ENCODE measurements at regions not wholly inside any gene's neighbourhood (a gene's known extent, or its start where the extent isn't known, plus 50 kb on each side); places are given as distances from the start of the nearest gene placed in this dataset.

GRCh38 chr22:49139492-49140151 lies 688.1 kb downstream of the BRD1 start:
- no peaks in the 10 kb centered on the region for H3K36me3 ChIP-seq (ENCODE audit: control insufficient read depth in 2 of 2, insufficient read depth in 1 of 2, low read length in 2 of 2)
- POLR2A ChIA-PET, result no interaction called here
- H3K4me3 ChIP-seq (ENCODE audit: low read depth, low read length), result no peak overlapping the region
- no peak overlapping the region for H3K27ac ChIP-seq (ENCODE audit: extremely low read depth, low read depth, low read length)
- H3K4me1 ChIP-seq (ENCODE audit: control insufficient read depth, insufficient read depth, low read length), result no peaks in the 10 kb centered on the region
- no peaks in the 10 kb centered on the region for H3K9me3 ChIP-seq (ENCODE audit: control insufficient read depth, insufficient read depth, low read depth, low read length)
- TF ChIP-seq ZNF366 (tag by site-specific recombination; conservative IDR thresholded peaks at IDR 0.05) (no peak), CTCF (tag by site-specific recombination; IDR thresholded peaks at IDR 0.05) (no peak), ZSCAN16 (tag by site-specific recombination; IDR thresholded peaks at IDR 0.05) (no peak), BCL11A (tag by site-specific recombination; IDR thresholded peaks at IDR 0.05; ENCODE audit: low read depth) (no peak), ZNF560 (tag by site-specific recombination; IDR thresholded peaks at IDR 0.05; ENCODE audit: borderline replicate concordance) (no peak), SP2 (tag by site-specific recombination; IDR thresholded peaks at IDR 0.05) (no peak), ZNF513 (tag by site-specific recombination; IDR thresholded peaks at IDR 0.05) (no peak), ZNF837 (tag by site-specific recombination; IDR thresholded peaks at IDR 0.05) (no peak), ZBTB44 (tag by site-specific recombination; IDR thresholded peaks at IDR 0.05) (no peak), ZNF10 (tag by site-specific recombination; IDR thresholded peaks at IDR 0.05) (no peak), ZNF239 (tag by site-specific recombination; IDR thresholded peaks at IDR 0.05) (no peak), ZNF747 (tag by site-specific recombination; IDR thresholded peaks at IDR 0.05) (no peak), ZNF645 (tag by site-specific recombination; IDR thresholded peaks at IDR 0.05) (no peak), ZSCAN5A (tag by site-specific recombination; IDR thresholded peaks at IDR 0.05) (no peak)
- CTCF ChIA-PET, result interaction anchor here (0.5 kb wide), 1 partner anchor 33 kb away, joined by 3 read pairs; no protein-coding TSS in a partner anchor

GRCh38 chr22:49138250-49138790 lies 689.4 kb downstream of the BRD1 start:
- ChIA-PET CTCF (interaction anchor here (0.6 kb wide), 1 partner anchor 337 kb away, joined by 3 read pairs; no protein-coding TSS in a partner anchor), POLR2A (no interaction called here)
- no peaks in the 10 kb centered on the region for H3K36me3 ChIP-seq (ENCODE audit: control insufficient read depth in 2 of 2, insufficient read depth in 1 of 2, low read length in 2 of 2)
- no peak overlapping the region for H3K27ac ChIP-seq (ENCODE audit: extremely low read depth, low read depth, low read length)
- no peaks in the 10 kb centered on the region for H3K9me3 ChIP-seq (ENCODE audit: control insufficient read depth, insufficient read depth, low read depth, low read length)
- no peaks in the 10 kb centered on the region for H3K4me1 ChIP-seq (ENCODE audit: control insufficient read depth, insufficient read depth, low read length)
- no peak overlapping the region for H3K4me3 ChIP-seq (ENCODE audit: low read depth, low read length)
- TF ChIP-seq ZNF184 (tag by site-specific recombination; IDR thresholded peaks at IDR 0.05) (no peak), ZBTB20 (tag by site-specific recombination; IDR thresholded peaks at IDR 0.05) (no peak), ZNF19 (tag by site-specific recombination; IDR thresholded peaks at IDR 0.05; ENCODE audit: low read depth) (no peak), ZBTB17 (tag by site-specific recombination; IDR thresholded peaks at IDR 0.05) (peak; percentile 97), ZNF280D (tag by site-specific recombination; IDR thresholded peaks at IDR 0.05) (no peak), FEZF1 (tag by site-specific recombination; IDR thresholded peaks at IDR 0.05) (no peak), ZNF366 (tag by site-specific recombination; conservative IDR thresholded peaks at IDR 0.05) (peak; percentile 93), ZNF114 (tag by site-specific recombination; IDR thresholded peaks at IDR 0.05) (no peak), ZNF548 (tag by site-specific recombination; IDR thresholded peaks at IDR 0.05) (no peak), WT1 (tag by site-specific recombination; IDR thresholded peaks at IDR 0.05) (no peak), SP7 (tag by site-specific recombination; IDR thresholded peaks at IDR 0.05) (no peak)
